HL-60 (cell line): ENCODE measurements at regions not wholly inside any gene's neighbourhood (a gene's known extent, or its start where the extent isn't known, plus 50 kb on each side); places are given as distances from the start of the nearest gene placed in this dataset.

Experiments
- DNase-seq, 2 experiments: peaks; one replicate each; pipeline ENCODE4 v3.0.0-alpha.2; 2010 to 2020; ENCODE audit warnings: low read depth in 1 of 2, low spot score in 1 of 2
- H3K27ac ChIP-seq: fragments of 250-450 bp; sonication (Bioruptor Pico); replicated peaks from 2 replicates; pipeline ENCODE4 v1.5.1; 2020; ENCODE audit warnings: mild to moderate bottlenecking, moderate library complexity
- H3K27me3 ChIP-seq: fragments of 250-450 bp; sonication (Bioruptor Pico); 2 replicates; pipeline ENCODE4 v1.5.1; 2021; ENCODE audit warnings: mild to moderate bottlenecking, moderate library complexity; ENCODE audit not compliant: insufficient read depth, poor library complexity, severe bottlenecking
- H3K4me3 ChIP-seq: replicated peaks from 2 replicates; pipeline ENCODE4 v1.5.1; 2011; ENCODE audit warnings: mild to moderate bottlenecking, control low read depth, low read length; ENCODE audit not compliant: insufficient read depth
- CTCF ChIP-seq: IDR thresholded peaks from one replicate; pipeline ENCODE4 v1.5.1; 2011; ENCODE audit warnings: low read length, control low read depth, inconsistent platforms; ENCODE audit not compliant: insufficient read depth
- GABPA ChIP-seq: IDR thresholded peaks from 2 replicates; pipeline ENCODE4 v1.6.1; 2012; ENCODE audit warnings: low read depth
- POLR2AphosphoS5 ChIP-seq: IDR thresholded peaks from 2 replicates; pipeline ENCODE4 v1.6.1; 2012; ENCODE audit warnings: low read depth
- REST ChIP-seq: IDR thresholded peaks from 2 replicates; pipeline ENCODE4 v1.6.1; 2012; ENCODE audit warnings: low read depth; ENCODE audit not compliant: insufficient replicate concordance
- SPI1 ChIP-seq: IDR thresholded peaks from 2 replicates; pipeline ENCODE4 v1.6.1; 2012; ENCODE audit warnings: low read depth, mild to moderate bottlenecking, borderline replicate concordance

GRCh38 chr6:117128052-117128451 is 137.3 kb upstream of the VGLL2 start:
- Histone ChIP-seq H3K27me3 (no peaks in the 10 kb centered on the region), H3K27ac (no peak overlapping the region), H3K4me3 (no peak overlapping the region)
- TF ChIP-seq CTCF = no peak
- no peak for TF ChIP-seq GABPA
- TF ChIP-seq REST = no peak
- no peak for TF ChIP-seq SPI1
- TF ChIP-seq POLR2AphosphoS5 = no peak
- DNase-seq = no peak

DNA sequence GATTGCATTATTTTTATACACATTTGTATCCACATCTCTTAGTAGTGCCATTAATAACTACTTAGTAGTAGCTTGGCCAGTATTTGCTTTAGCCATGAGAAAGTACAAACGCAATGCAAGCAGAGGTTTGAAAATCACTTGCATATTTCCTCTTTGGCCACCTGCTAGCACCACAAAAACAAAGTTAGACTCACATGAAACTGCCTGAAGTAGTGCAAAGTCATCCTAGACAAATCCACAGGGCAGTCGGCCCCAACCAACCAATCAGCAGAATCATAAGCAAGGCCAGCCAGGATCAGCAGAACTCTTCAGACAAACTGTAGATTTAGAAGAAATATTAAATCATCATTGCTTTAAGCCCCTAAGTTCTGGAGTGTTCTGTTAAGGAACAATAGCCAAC is 135.2 kb upstream of the VGLL2 start:
- no peaks in the 10 kb centered on the region for H3K27me3 ChIP-seq
- no peak overlapping the region for H3K27ac ChIP-seq
- TF ChIP-seq REST (no peak), CTCF (no peak), SPI1 (no peak), GABPA (no peak), POLR2AphosphoS5 (no peak)
- no peak overlapping the region for H3K4me3 ChIP-seq
- DNase-seq = no peak

- DNase-seq = no peak
- Histone ChIP-seq H3K4me3 (no peak overlapping the region), H3K27me3 (no peaks in the 10 kb centered on the region), H3K27ac (no peak overlapping the region)
- TF ChIP-seq SPI1 (no peak), POLR2AphosphoS5 (no peak), GABPA (no peak), REST (no peak), CTCF (no peak)
These were observed 128.7 kb upstream of the VGLL2 start for GRCh38 chr6:117136702-117137101.
